IMR-90 (cell line): ENCODE measurements at regions not wholly inside any gene's neighbourhood (a gene's known extent, or its start where the extent isn't known, plus 50 kb on each side); places are given as distances from the start of the nearest gene placed in this dataset.
A peak's percentile ranks its signal among the peaks of the same experiment; 100 is the strongest.

Source experiments
- ATAC-seq: fragments of 200-7000 bp; cut with Tn5 transposase; 2 replicates; pipeline ENCODE4 v1.9.1; 2020; ENCODE audit warnings: low read depth, mild to moderate bottlenecking, moderate library complexity
- BruUV-seq: library from RNA; stranded (reverse); fragments of 400-500 nt; replicated peaks from 2 replicates; lab custom pipeline; 2021; lab: Mats Ljungman, UMichigan
- CTCF ChIA-PET: fragments of 300-600 bp; formaldehyde crosslinking; extraction: SDS; loops from one replicate; lab custom pipeline; 2021; ENCODE audit warnings: antibody characterized with exemption; lab: Yijun Ruan, JAX
- POLR2A ChIA-PET: fragments of 300-600 bp; sonication (Branson Sonifier 250); formaldehyde crosslinking; loops from one replicate; lab custom pipeline; 2022; ENCODE audit warnings: antibody characterized with exemption; ENCODE audit not compliant: unreplicated experiment; lab: Charles Lee
- DNase-seq: peaks from one replicate; pipeline ENCODE4 v3.0.0; 2013
- H2AFZ ChIP-seq: replicated peaks from 2 replicates; pipeline ENCODE3; 2013; ENCODE audit warnings: low read length, mild to moderate bottlenecking; ENCODE audit not compliant: poor library complexity
- H2AK5ac ChIP-seq: 2 replicates; pipeline ENCODE4 v1.6.1; 2013; ENCODE audit warnings: low read depth, low read length, inconsistent platforms
- H2AK9ac ChIP-seq: replicated peaks from 2 replicates; pipeline ENCODE3; 2013; ENCODE audit warnings: mild to moderate bottlenecking, low read depth, low read length, moderate library complexity; ENCODE audit not compliant: poor library complexity
- H2BK120ac ChIP-seq: 2 replicates; pipeline ENCODE4 v1.6.1; 2013; ENCODE audit warnings: low read depth, low read length, inconsistent platforms
- H2BK15ac ChIP-seq: 3 replicates; pipeline ENCODE4 v1.6.1; 2013; ENCODE audit warnings: low read depth, low read length, inconsistent platforms
- H2BK20ac ChIP-seq: 2 replicates; pipeline ENCODE4 v1.6.1; 2013; ENCODE audit warnings: low read depth, mild to moderate bottlenecking, inconsistent platforms, low read length, moderate library complexity
- H2BK5ac ChIP-seq: 2 replicates; pipeline ENCODE4 v1.6.1; 2013; ENCODE audit warnings: mild to moderate bottlenecking, low read depth, low read length, inconsistent platforms; ENCODE audit not compliant: poor library complexity, severe bottlenecking
- H3K14ac ChIP-seq: replicated peaks from 2 replicates; pipeline ENCODE4 v1.6.1; 2013; ENCODE audit warnings: low read depth, low read length, inconsistent platforms
- H3K18ac ChIP-seq: 2 replicates; pipeline ENCODE4 v1.6.1; 2013; ENCODE audit warnings: low read depth, low read length, control low read depth
- H3K23ac ChIP-seq: 2 replicates; pipeline ENCODE4 v1.6.1; 2013; ENCODE audit warnings: low read depth, low read length, inconsistent platforms
- H3K27ac ChIP-seq: 2 replicates; pipeline ENCODE4 v1.5.1; 2013; ENCODE audit warnings: mild to moderate bottlenecking, control low read depth, low read length; ENCODE audit not compliant: insufficient read depth
- H3K27me3 ChIP-seq: 2 replicates; pipeline ENCODE4 v1.6.1; 2013; ENCODE audit warnings: low read length; ENCODE audit not compliant: control insufficient read depth, insufficient read depth
- H3K36me3 ChIP-seq: 2 replicates; pipeline ENCODE4 v1.6.1; 2013; ENCODE audit warnings: low read length, mixed read lengths; ENCODE audit not compliant: control insufficient read depth, insufficient read depth
- H3K4ac ChIP-seq: 2 replicates; pipeline ENCODE4 v1.6.1; 2013; ENCODE audit warnings: low read depth, low read length, inconsistent platforms
- H3K4me1 ChIP-seq: 2 replicates; pipeline ENCODE4 v1.6.1; 2013; ENCODE audit warnings: low read length, mixed read lengths; ENCODE audit not compliant: control insufficient read depth, insufficient read depth
- H3K4me2 ChIP-seq: 2 replicates; pipeline ENCODE4 v1.6.1; 2013; ENCODE audit warnings: low read depth, mild to moderate bottlenecking, control low read depth, low read length, moderate library complexity
- H3K4me3 ChIP-seq: 2 replicates; pipeline ENCODE4 v1.5.1; 2013; ENCODE audit warnings: low read depth, mild to moderate bottlenecking, control low read depth, low read length, moderate library complexity; ENCODE audit not compliant: insufficient read depth
- H3K56ac ChIP-seq: 2 replicates; pipeline ENCODE4 v1.6.1; 2013; ENCODE audit warnings: low read length, inconsistent platforms; ENCODE audit not compliant: insufficient read depth; ENCODE audit errors: extremely low read depth
- H3K79me1 ChIP-seq, 2 experiments: 2 replicates each; pipeline ENCODE4 v1.6.1; 2013; ENCODE audit warnings: low read length in 2 of 2, inconsistent platforms in 1 of 2, low read depth in 1 of 2
- H3K9ac ChIP-seq: 2 replicates; pipeline ENCODE4 v1.6.1; 2013; ENCODE audit warnings: low read depth, low read length, control low read depth
- H3K9me1 ChIP-seq: 2 replicates; pipeline ENCODE4 v1.6.1; 2013; ENCODE audit warnings: low read length, inconsistent platforms; ENCODE audit not compliant: insufficient read depth
- H3K9me3 ChIP-seq: 2 replicates; pipeline ENCODE4 v1.6.1; 2013; ENCODE audit warnings: low read length; ENCODE audit not compliant: control insufficient read depth, insufficient read depth
- H4K20me1 ChIP-seq: 2 replicates; pipeline ENCODE4 v1.6.1; 2013; ENCODE audit warnings: low read length, inconsistent platforms; ENCODE audit not compliant: insufficient read depth
- H4K5ac ChIP-seq: 2 replicates; pipeline ENCODE4 v1.6.1; 2013; ENCODE audit warnings: mild to moderate bottlenecking, low read depth, low read length, control low read depth
- H4K8ac ChIP-seq, 2 experiments: 2 replicates each; pipeline ENCODE4 v1.6.1; 2013; ENCODE audit warnings: low read depth in 2 of 2, low read length in 2 of 2, control low read depth in 1 of 2, inconsistent platforms in 1 of 2
- H4K91ac ChIP-seq: 2 replicates; pipeline ENCODE4 v1.6.1; 2013; ENCODE audit warnings: low read depth, low read length, inconsistent platforms; ENCODE audit not compliant: insufficient read depth
- CTCF ChIP-seq: conservative IDR thresholded peaks from 2 replicates; pipeline ENCODE4 v1.5.1; 2012; ENCODE audit warnings: mild to moderate bottlenecking, low read depth, low read length, improper control_type of control experiment
- FOS ChIP-seq: fragments of 150-350 bp; IDR thresholded peaks from 2 replicates; pipeline ENCODE4 v1.6.1; 2016; ENCODE audit warnings: low read depth, low read length
- MAFK ChIP-seq: IDR thresholded peaks from 2 replicates; pipeline ENCODE4 v1.6.1; 2012; ENCODE audit warnings: low read depth, low read length, improper control_type of control experiment
- MAZ ChIP-seq: IDR thresholded peaks from 2 replicates; pipeline ENCODE4 v1.6.1; 2012; ENCODE audit warnings: low read depth, mild to moderate bottlenecking, low read length, improper control_type of control experiment, moderate library complexity, borderline replicate concordance
- MXI1 ChIP-seq: IDR thresholded peaks from 2 replicates; pipeline ENCODE4 v1.6.1; 2012; ENCODE audit warnings: low read depth, mild to moderate bottlenecking, low read length, moderate library complexity, borderline replicate concordance
- RCOR1 ChIP-seq: IDR thresholded peaks from 2 replicates; pipeline ENCODE4 v1.6.1; 2012; ENCODE audit warnings: mild to moderate bottlenecking, low read length, improper control_type of control experiment; ENCODE audit not compliant: insufficient replicate concordance
- RFX5 ChIP-seq: IDR thresholded peaks from 2 replicates; pipeline ENCODE4 v1.8.0; 2012; ENCODE audit warnings: low read depth, mild to moderate bottlenecking, low read length, moderate library complexity
- SMC3 ChIP-seq: fragments of 150-350 bp; IDR thresholded peaks from 2 replicates; pipeline ENCODE4 v1.6.1; 2016; ENCODE audit warnings: low read depth, mild to moderate bottlenecking, antibody characterized with exemption, low read length, moderate library complexity
- USF2 ChIP-seq: fragments of 150-350 bp; IDR thresholded peaks from 2 replicates; pipeline ENCODE4 v1.6.1; 2017; ENCODE audit warnings: mild to moderate bottlenecking, antibody characterized with exemption, low read length, low read depth
- WGBS, 2 experiments: methylation state at CpG; one replicate each; pipeline versions ENCODE4 v1.1.5 to v1.1.7; 2013; ENCODE audit warnings: missing lambda C conversion rate in 2 of 2; ENCODE audit not compliant: insufficient read length in 1 of 2; ENCODE audit errors: extremely low coverage in 2 of 2; 5-methylcytosine and 5-hydroxymethylcytosine counted together
- dilution Hi-C: fragments of 300-500 bp; cut with HindIII; formaldehyde crosslinking; loops from one replicate; pipeline ENCODE4 v1.14.3; 2018; ENCODE audit warnings: low sequenced_read_pairs; ENCODE audit not compliant: unreplicated experiment
- in situ Hi-C: fragments of 300-500 bp; cut with MboI; formaldehyde crosslinking; loops from 3 replicates; pipeline ENCODE4 v1.14.3; 2019; ENCODE audit warnings: low sequenced_read_pairs, inconsistent platforms, mixed read lengths
- intact Hi-C: fragments of 100-400 bp; cut with micrococcal nuclease; formaldehyde crosslinking; loops from 2 replicates; pipeline ENCODE4 v1.10.0; 2022

- CTCF ChIA-PET: no interaction called here
- dilution Hi-C loops: no loop called here
- BruUV-seq: no TSS peak
These were observed 214.3 kb downstream of the NFKBIZ start for GRCh38 chr3:102063572-102063971.

More at GRCh38 chr3:102063572-102063971, 214.3 kb downstream of the NFKBIZ start:
- Histone ChIP-seq H3K79me1 (no peaks in the 10 kb centered on the region), H3K4me2 (no peak overlapping the region), H3K18ac (no peak overlapping the region), H3K27me3 (no peaks in the 10 kb centered on the region), H4K5ac (no peak overlapping the region), H3K9ac (no peak overlapping the region), H3K27ac (no peak overlapping the region), H3K14ac (no peak overlapping the region), H4K91ac (no peak overlapping the region), H2BK20ac (no peak overlapping the region), H3K9me1 (no peaks in the 10 kb centered on the region), H2BK120ac (no peak overlapping the region), H2AK9ac (peak overlapping the region; percentile 29), H3K4ac (no peak overlapping the region), H4K20me1 (no peaks in the 10 kb centered on the region), H2AFZ (no peak overlapping the region), H3K9me3 (no peaks in the 10 kb centered on the region), H3K4me1 (peaks cover 3% of the 10 kb centered on the region), H2BK5ac (no peak overlapping the region), H3K23ac (no peak overlapping the region), H3K4me3 (no peak overlapping the region), H2AK5ac (no peak overlapping the region), H2BK15ac (no peak overlapping the region), H3K56ac (no peak overlapping the region), H3K36me3 (no peaks in the 10 kb centered on the region), H4K8ac (no peak overlapping the region)
- intact Hi-C loops (no loop called here), in situ Hi-C loops (no loop called here)
- POLR2A ChIA-PET: no interaction called here
- DNase-seq: no peak
- no peak for TF ChIP-seq RFX5
- TF ChIP-seq FOS: no peak
- TF ChIP-seq MAFK: no peak
- TF ChIP-seq RCOR1: no peak
- no peak for TF ChIP-seq USF2
- no peak for TF ChIP-seq MAZ
- TF ChIP-seq MXI1: no peak
- no peak for TF ChIP-seq SMC3
- TF ChIP-seq CTCF: no peak
- no peak for ATAC-seq
- 96% methylated on average over 4 of the region's 8 CpGs; no CpG with 5 or more reads in 1 of the 2 experiments for WGBS, 2 experiments
